T-helper 2 cell treated with Interferon-gamma antibody and Interleukin-4, amounts not matched to agents 5 μg/mL and 100 μg/mL, for 36 hours (primary cell): ENCODE measurements at regions not wholly inside any gene's neighbourhood (a gene's known extent, or its start where the extent isn't known, plus 50 kb on each side); places are given as distances from the start of the nearest gene placed in this dataset.
"Not testable (repeated sequence)": the region's sequence is repeated elsewhere in the genome, so short reads cannot be mapped to it uniquely, and the experiment has no call there.

Source experiments
- DNase-seq: peaks from one replicate; pipeline ENCODE4 v3.0.0; 2021; ENCODE audit warnings: low spot score
- H3K27ac Mint-ChIP-seq: one replicate; pipeline ENCODE4 v1.8.0; 2021; ENCODE audit warnings: mild to moderate bottlenecking, mixed read lengths
- H3K27me3 Mint-ChIP-seq: one replicate; pipeline ENCODE4 v1.8.0; 2021; ENCODE audit warnings: low read depth, mixed read lengths
- H3K36me3 Mint-ChIP-seq: one replicate; pipeline ENCODE4 v1.8.0; 2021; ENCODE audit warnings: low read depth, mixed read lengths
- H3K4me1 Mint-ChIP-seq: one replicate; pipeline ENCODE4 v1.8.0; 2021; ENCODE audit warnings: low read depth, mixed read lengths
- H3K4me3 Mint-ChIP-seq: one replicate; pipeline ENCODE4 v1.8.0; 2022; ENCODE audit warnings: mild to moderate bottlenecking, moderate library complexity, mixed read lengths
- H3K9me3 Mint-ChIP-seq: one replicate; pipeline ENCODE4 v1.8.0; 2021; ENCODE audit warnings: mixed read lengths

DNA sequence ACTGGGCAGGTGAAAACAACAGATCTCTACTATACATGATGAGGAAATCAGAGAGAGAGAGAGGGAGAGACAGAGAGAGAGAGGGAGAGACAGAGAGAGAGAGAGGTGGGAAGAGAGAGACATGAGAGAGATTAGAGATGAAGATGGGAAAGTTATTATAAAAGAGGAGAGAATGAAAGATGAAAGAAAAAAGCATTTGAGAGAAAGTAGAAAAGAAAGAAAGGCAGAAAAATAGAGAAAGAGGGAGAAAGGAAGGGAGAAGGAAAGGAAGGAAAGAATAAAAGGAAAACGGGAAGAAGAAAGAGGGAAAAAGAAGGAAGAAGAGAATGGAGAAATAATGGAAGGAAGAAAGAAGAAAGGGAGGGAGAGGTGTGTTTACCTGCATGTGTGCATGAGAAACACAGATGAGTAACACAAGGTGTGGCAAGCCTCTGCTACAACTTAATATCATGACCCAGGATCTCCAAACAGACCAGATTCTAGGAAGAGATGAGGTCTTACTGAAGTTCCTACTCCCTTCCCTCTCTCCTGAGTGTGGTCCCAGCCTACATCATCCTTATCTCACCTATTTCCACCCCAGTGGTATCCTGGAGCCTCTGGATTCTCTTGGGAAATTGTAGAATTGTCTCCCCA, 176.3 kb downstream of the C12orf75 start:
- Mint-ChIP-seq H3K36me3 (no peaks in the 10 kb centered on the region), H3K4me1 (no peaks in the 10 kb centered on the region), H3K4me3 (no peak overlapping the region), H3K27ac (no peak overlapping the region), H3K9me3 (no peaks in the 10 kb centered on the region), H3K27me3 (peaks cover 6% of the 10 kb centered on the region)
- DNase-seq, result no peak

- H3K36me3 Mint-ChIP-seq, result no peaks in the 10 kb centered on the region
- DNase-seq, result no peak
- no peaks in the 10 kb centered on the region for H3K4me1 Mint-ChIP-seq
- H3K27me3 Mint-ChIP-seq, result peaks cover 6% of the 10 kb centered on the region
- no peak overlapping the region for H3K27ac Mint-ChIP-seq
- H3K9me3 Mint-ChIP-seq, result no peaks in the 10 kb centered on the region
- no peak overlapping the region for H3K4me3 Mint-ChIP-seq
Measured at GRCh38 chr12:105507311-105508038, 177.0 kb downstream of the C12orf75 start.

- Mint-ChIP-seq H3K27me3 (peaks cover 6% of the 10 kb centered on the region), H3K27ac (no peak overlapping the region), H3K4me1 (no peaks in the 10 kb centered on the region), H3K9me3 (no peaks in the 10 kb centered on the region), H3K36me3 (no peaks in the 10 kb centered on the region), H3K4me3 (no peak overlapping the region)
- DNase-seq, result no peak
Measured at GRCh38 chr12:105508096-105508495, 177.6 kb downstream of the C12orf75 start.

- Mint-ChIP-seq H3K9me3 (no peaks in the 10 kb centered on the region), H3K36me3 (no peaks in the 10 kb centered on the region), H3K4me3 (no peak overlapping the region), H3K27ac (no peak overlapping the region), H3K27me3 (peaks cover 6% of the 10 kb centered on the region), H3K4me1 (no peaks in the 10 kb centered on the region)
- no peak for DNase-seq
Measured at GRCh38 chr12:105510526-105510925, 180.0 kb downstream of the C12orf75 start.

GRCh38 chr12:105512861-105513260, 182.4 kb downstream of the C12orf75 start:
- not testable (repeated sequence) for H3K4me1 Mint-ChIP-seq, DNase-seq, H3K4me3 Mint-ChIP-seq, H3K9me3 Mint-ChIP-seq, H3K27ac Mint-ChIP-seq, H3K27me3 Mint-ChIP-seq, H3K36me3 Mint-ChIP-seq

GRCh38 chr12:105522166-105522825, 191.8 kb downstream of the C12orf75 start:
- H3K36me3 Mint-ChIP-seq, result no peaks in the 10 kb centered on the region
- no peak for DNase-seq
- H3K9me3 Mint-ChIP-seq, result no peaks in the 10 kb centered on the region
- H3K4me3 Mint-ChIP-seq, result no peak overlapping the region
- no peak overlapping the region for H3K27ac Mint-ChIP-seq
- peaks cover 7% of the 10 kb centered on the region for H3K27me3 Mint-ChIP-seq
- H3K4me1 Mint-ChIP-seq, result no peaks in the 10 kb centered on the region

DNA sequence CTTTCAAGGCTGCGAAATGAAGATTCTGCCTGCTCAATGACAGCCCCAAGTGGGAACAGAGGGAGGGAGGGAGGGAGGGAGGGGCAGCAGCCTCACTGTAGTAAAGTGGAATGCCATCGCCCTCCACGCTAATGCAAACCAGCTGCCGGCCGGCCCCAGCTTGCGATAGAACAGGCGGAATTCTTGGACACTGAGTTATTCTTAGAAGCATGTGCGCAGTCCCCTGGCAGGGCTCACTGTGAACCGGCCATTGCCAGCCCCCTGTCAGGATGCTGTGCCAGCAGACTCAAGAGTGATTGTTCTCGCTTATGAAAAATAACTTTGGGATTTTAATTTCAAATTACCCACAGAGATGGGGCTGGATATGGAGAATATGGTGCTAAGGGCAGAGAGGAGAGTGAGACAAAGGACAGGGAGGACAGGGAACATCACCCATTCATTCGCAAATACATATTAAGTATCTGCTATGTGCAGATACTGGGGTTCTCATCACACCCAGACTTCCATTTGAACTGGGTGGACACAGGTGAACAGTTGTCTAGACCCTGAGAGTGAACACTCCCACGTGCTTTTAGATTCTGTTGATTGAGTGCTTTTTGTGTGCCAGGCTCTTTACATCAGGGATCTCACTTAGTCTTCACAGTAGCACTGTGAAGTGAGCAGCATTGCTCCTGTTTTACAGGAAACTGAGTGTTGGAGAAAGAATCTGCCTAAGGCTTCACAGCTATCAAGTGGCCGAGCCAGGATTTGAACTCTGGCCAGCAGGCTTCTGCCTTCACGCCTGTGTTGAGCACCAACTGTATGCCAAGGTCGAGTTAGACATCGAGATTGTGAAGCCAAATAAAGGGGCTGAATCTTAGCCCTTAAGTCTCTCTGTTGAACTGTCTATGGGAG, 192.9 kb downstream of the C12orf75 start:
- peaks cover 7% of the 10 kb centered on the region for H3K27me3 Mint-ChIP-seq
- H3K9me3 Mint-ChIP-seq, result no peaks in the 10 kb centered on the region
- DNase-seq, result no peak
- no peak overlapping the region for H3K4me3 Mint-ChIP-seq
- no peaks in the 10 kb centered on the region for H3K36me3 Mint-ChIP-seq
- H3K4me1 Mint-ChIP-seq, result no peaks in the 10 kb centered on the region
- no peak overlapping the region for H3K27ac Mint-ChIP-seq

- Mint-ChIP-seq H3K4me3 (no peak overlapping the region), H3K27ac (no peak overlapping the region), H3K27me3 (peaks cover 7% of the 10 kb centered on the region), H3K36me3 (no peaks in the 10 kb centered on the region), H3K4me1 (no peaks in the 10 kb centered on the region), H3K9me3 (no peaks in the 10 kb centered on the region)
- no peak for DNase-seq
Measured at GRCh38 chr12:105524961-105525360, 194.5 kb downstream of the C12orf75 start.

GRCh38 chr12:105534068-105534467, 203.6 kb downstream of the C12orf75 start:
- Mint-ChIP-seq H3K4me1 (no peaks in the 10 kb centered on the region), H3K27me3 (no peaks in the 10 kb centered on the region), H3K4me3 (no peak overlapping the region), H3K9me3 (peaks cover 23% of the 10 kb centered on the region), H3K36me3 (no peaks in the 10 kb centered on the region), H3K27ac (no peak overlapping the region)
- no peak for DNase-seq

- H3K36me3 Mint-ChIP-seq, H3K27me3 Mint-ChIP-seq, DNase-seq, H3K4me1 Mint-ChIP-seq, H3K4me3 Mint-ChIP-seq, H3K27ac Mint-ChIP-seq: not testable (repeated sequence)
- H3K9me3 Mint-ChIP-seq, result peaks cover 23% of the 10 kb centered on the region
Measured at GRCh38 chr12:105535033-105535432, 204.5 kb downstream of the C12orf75 start.

DNA sequence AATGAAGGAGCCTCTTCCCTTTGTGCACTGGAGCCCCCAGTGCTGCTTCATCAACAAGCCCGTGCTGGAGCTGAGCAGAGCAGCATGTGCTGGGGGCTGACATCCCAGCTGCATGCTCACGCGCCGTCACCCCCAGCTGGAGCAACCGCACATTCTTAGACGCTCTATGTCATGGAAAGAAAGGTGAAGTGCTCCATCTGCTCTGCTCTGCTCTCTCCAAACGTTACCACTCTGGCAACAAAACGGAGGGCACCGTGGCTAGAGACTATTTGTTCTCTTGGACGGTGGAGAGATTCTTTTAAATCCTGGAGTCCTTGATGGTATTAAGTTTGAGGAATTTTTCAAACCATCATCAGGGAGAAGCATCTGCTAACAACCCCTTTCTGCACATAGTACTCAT, 208.4 kb downstream of the C12orf75 start:
- DNase-seq, result no peak
- no peaks in the 10 kb centered on the region for H3K4me1 Mint-ChIP-seq
- no peak overlapping the region for H3K4me3 Mint-ChIP-seq
- H3K27me3 Mint-ChIP-seq, result no peaks in the 10 kb centered on the region
- no peaks in the 10 kb centered on the region for H3K36me3 Mint-ChIP-seq
- H3K9me3 Mint-ChIP-seq, result peaks cover 17% of the 10 kb centered on the region
- no peak overlapping the region for H3K27ac Mint-ChIP-seq

DNA sequence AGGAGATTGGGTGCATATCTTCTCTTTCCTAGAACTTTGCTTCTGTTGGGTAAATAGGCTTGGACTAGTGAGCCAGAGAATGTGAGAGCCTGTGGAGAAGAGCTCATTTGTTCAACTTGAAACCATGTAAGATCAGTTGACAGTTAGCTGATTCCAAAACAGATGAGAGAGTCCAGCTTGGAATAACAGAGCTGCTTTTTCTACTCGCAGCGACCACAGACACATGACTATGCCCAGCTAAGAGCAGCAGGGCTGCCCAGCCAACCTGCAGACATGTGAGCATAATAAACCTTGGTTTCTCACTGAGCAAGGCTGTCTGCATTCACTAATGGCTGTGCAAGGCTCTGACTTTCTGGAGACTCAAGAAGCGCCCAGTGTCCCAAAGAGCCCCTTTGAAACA, 209.2 kb downstream of the C12orf75 start:
- Mint-ChIP-seq H3K4me1 (no peaks in the 10 kb centered on the region), H3K27me3 (no peaks in the 10 kb centered on the region), H3K36me3 (no peaks in the 10 kb centered on the region), H3K9me3 (peaks cover 9% of the 10 kb centered on the region), H3K4me3 (no peak overlapping the region), H3K27ac (no peak overlapping the region)
- DNase-seq, result no peak

DNA sequence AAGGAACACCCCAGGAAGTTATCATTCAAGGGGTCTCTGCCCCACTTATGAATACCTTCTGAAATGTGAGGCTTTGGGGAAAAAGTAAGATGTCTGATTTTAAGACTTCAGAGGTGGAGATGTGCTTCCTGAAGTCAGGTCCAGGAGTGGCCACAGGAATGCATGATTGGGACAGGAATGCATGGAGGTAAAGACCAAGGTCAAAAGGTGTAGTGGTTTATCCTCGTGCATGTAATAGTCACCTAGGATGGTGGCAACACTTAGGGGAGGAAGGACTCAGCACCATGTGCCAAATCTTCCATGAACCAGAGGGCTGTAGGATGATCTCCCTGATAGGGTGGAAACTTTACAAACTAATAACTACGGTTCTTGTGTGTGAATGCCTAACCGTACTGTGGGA, 217.3 kb downstream of the C12orf75 start:
- no peak for DNase-seq
- no peak overlapping the region for H3K4me3 Mint-ChIP-seq
- H3K4me1 Mint-ChIP-seq, result no peaks in the 10 kb centered on the region
- H3K36me3 Mint-ChIP-seq, result no peaks in the 10 kb centered on the region
- H3K9me3 Mint-ChIP-seq, result no peaks in the 10 kb centered on the region
- no peak overlapping the region for H3K27ac Mint-ChIP-seq
- H3K27me3 Mint-ChIP-seq, result no peaks in the 10 kb centered on the region

DNA sequence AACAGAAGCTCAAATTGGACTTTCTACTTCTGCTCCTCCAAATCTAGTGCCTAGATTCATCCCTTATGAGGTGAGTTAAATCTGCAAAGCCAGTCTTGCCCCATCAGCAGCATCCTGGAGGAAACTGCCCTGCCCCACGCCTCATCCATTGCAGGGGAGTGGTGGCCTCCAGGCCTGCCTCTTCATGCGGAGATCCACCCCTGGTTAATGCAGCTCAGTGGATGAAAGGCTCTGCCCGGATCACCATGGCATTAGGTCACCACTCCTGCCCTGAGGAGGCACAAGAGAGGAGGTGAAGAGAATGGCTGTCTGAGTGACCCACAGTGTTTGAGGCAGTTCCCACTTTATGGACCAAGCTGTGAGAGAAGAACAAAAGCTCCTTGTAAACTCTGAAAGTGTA, 218.1 kb downstream of the C12orf75 start:
- no peak overlapping the region for H3K27ac Mint-ChIP-seq
- H3K27me3 Mint-ChIP-seq, result no peaks in the 10 kb centered on the region
- no peaks in the 10 kb centered on the region for H3K4me1 Mint-ChIP-seq
- no peak overlapping the region for H3K4me3 Mint-ChIP-seq
- no peak for DNase-seq
- H3K9me3 Mint-ChIP-seq, result no peaks in the 10 kb centered on the region
- H3K36me3 Mint-ChIP-seq, result no peaks in the 10 kb centered on the region
